ENCODE measurements at regions not wholly inside any gene's neighbourhood (a gene's known extent, or its start where the extent isn't known, plus 50 kb on each side); places are given as distances from the start of the nearest gene placed in this dataset.

DNA sequence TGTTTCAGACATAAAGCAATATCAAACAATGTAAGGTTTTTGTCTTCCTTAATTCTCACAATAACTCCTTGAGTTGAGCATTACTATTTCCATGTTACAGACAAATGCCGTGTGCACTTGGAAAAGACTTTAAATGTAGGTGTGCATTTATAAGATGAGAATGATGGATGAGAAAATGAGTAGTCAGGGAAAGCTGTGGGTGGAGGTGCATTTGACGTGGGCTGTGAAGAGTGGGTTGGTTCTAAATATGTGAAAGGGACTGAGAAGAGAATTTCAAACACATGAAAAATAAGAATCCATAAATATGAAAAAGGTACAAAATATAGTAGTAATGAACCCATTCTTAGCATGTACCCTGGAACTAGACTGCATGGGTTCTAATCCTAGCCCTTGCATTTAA is 171.6 kb upstream of the PPP2R2B start:
- Histone ChIP-seq H4K20me1 (replicated peaks; ENCODE audit: control insufficient read depth, extremely low read depth, insufficient read depth, low read length) (no peaks in the 10 kb centered on the region), H3K4me3 (replicated peaks in 1 of 3; ENCODE audit: insufficient read depth in 1 of 3, low read depth in 1 of 3, low read length in 3 of 3) (no peak overlapping the region), H3K9ac (replicated peaks; ENCODE audit: extremely low read depth, insufficient read depth, low read length) (no peak overlapping the region), H2AFZ (ENCODE audit: low read depth, low read length) (no peak overlapping the region), H3K27me3 (ENCODE audit: control insufficient read depth in 2 of 2, insufficient read depth in 2 of 2, low read length in 2 of 2) (no peaks in the 10 kb centered on the region), H3K4me2 (ENCODE audit: insufficient read depth, low read length) (no peak overlapping the region), H3K27ac (ENCODE audit: insufficient read depth, low read depth, low read length) (no peak overlapping the region), H3K4me1 (ENCODE audit: control insufficient read depth, extremely low read depth, insufficient read depth, low read length) (no peaks in the 10 kb centered on the region), H3K9me3 (replicated peaks; ENCODE audit: control insufficient read depth, insufficient read depth, low read length) (no peaks in the 10 kb centered on the region), H3K9me1 (replicated peaks; ENCODE audit: control insufficient read depth, extremely low read depth, insufficient read depth, low read length) (no peaks in the 10 kb centered on the region), H3K79me2 (ENCODE audit: control insufficient read depth, insufficient read depth, low read length) (no peaks in the 10 kb centered on the region), H3K36me3 (ENCODE audit: control insufficient read depth in 2 of 2, extremely low read depth in 1 of 2, insufficient read depth in 2 of 2, low read length in 2 of 2) (no peaks in the 10 kb centered on the region)
- FAIRE-seq = no peak
- ChIA-PET CTCF (no interaction called here), POLR2A (no interaction called here)
- no peak for DNase-seq (ENCODE audit: low read depth, low spot score)
- BruUV-seq (replicated peaks) = no TSS peak
- intact Hi-C loops (cut with micrococcal nuclease) (no loop called here), dilution Hi-C loops (cut with MboI; ENCODE audit: extremely low pct_ligation_motif_present, low sequenced_read_pairs) (no loop called here)
- TF ChIP-seq MYC (IDR thresholded peaks at IDR 0.05; ENCODE audit: low read depth, low read length) = no peak
- TF ChIP-seq JUN (IDR thresholded peaks at IDR 0.05; ENCODE audit: borderline replicate concordance, insufficient read depth, insufficient read length, low read depth) = no peak
- no peak for TF ChIP-seq POLR2AphosphoS5 (IDR thresholded peaks at IDR 0.05; ENCODE audit: insufficient read depth, low read depth, low read length)
- TF ChIP-seq, protein P1, sequence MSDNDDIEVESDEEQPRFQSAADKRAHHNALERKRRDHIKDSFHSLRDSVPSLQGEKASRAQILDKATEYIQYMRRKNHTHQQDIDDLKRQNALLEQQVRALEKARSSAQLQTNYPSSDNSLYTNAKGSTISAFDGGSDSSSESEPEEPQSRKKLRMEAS (IDR thresholded peaks at IDR 0.05; ENCODE audit: insufficient read depth, insufficient read length) = no peak
- TF ChIP-seq, protein P2, sequence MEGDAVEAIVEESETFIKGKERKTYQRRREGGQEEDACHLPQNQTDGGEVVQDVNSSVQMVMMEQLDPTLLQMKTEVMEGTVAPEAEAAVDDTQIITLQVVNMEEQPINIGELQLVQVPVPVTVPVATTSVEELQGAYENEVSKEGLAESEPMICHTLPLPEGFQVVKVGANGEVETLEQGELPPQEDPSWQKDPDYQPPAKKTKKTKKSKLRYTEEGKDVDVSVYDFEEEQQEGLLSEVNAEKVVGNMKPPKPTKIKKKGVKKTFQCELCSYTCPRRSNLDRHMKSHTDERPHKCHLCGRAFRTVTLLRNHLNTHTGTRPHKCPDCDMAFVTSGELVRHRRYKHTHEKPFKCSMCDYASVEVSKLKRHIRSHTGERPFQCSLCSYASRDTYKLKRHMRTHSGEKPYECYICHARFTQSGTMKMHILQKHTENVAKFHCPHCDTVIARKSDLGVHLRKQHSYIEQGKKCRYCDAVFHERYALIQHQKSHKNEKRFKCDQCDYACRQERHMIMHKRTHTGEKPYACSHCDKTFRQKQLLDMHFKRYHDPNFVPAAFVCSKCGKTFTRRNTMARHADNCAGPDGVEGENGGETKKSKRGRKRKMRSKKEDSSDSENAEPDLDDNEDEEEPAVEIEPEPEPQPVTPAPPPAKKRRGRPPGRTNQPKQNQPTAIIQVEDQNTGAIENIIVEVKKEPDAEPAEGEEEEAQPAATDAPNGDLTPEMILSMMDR (IDR thresholded peaks at IDR 0.05; ENCODE audit: extremely low read depth in 1 of 2, insufficient read depth in 1 of 2, low read depth in 1 of 2, low read length in 2 of 2) = no peak
- TF ChIP-seq EZH2 (IDR thresholded peaks at IDR 0.05; ENCODE audit: borderline replicate concordance, low read depth, low read length, severe bottlenecking) = no peak
- TF ChIP-seq POLR2A (IDR thresholded peaks at IDR 0.05; ENCODE audit: low read depth, low read length) = no peak
- TF ChIP-seq GATA2 (IDR thresholded peaks at IDR 0.05; ENCODE audit: insufficient read depth, insufficient read length, low read depth, low read length) = no peak
- no peak for TF ChIP-seq FOS (IDR thresholded peaks at IDR 0.05; ENCODE audit: borderline replicate concordance, insufficient read depth, low read length)

Measured in endothelial cell of umbilical vein (primary cell).